ENCODE measurements at regions not wholly inside any gene's neighbourhood (a gene's known extent, or its start where the extent isn't known, plus 50 kb on each side); places are given as distances from the start of the nearest gene placed in this dataset.
"Not testable (repeated sequence)": the region's sequence is repeated elsewhere in the genome, so short reads cannot be mapped to it uniquely, and the experiment has no call there.

DNA sequence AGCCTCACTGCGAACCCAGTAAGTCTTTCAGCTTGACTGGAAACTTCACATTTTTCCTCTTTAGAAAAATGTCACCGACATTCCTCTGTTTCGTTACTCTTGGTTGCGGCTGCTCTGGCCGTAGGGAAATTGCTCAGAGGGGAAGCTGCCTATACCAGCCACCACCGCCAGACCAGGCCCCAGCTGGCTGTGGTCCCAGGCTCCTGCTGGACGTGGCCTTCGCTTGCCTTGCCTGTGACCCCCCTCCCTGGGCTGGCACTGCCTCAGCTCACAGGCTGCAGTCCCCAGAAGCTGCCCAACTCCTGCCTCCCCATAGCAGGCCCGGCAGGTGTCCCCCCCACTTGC lies 197.8 kb downstream of the MN1 start:
- ATAC-seq (ENCODE audit: low FRiP score) (no peak), DNase-seq (ENCODE audit: low spot score) (no peak)
- no peak for TF ChIP-seq CTCF (IDR thresholded peaks at IDR 0.05)

DNA sequence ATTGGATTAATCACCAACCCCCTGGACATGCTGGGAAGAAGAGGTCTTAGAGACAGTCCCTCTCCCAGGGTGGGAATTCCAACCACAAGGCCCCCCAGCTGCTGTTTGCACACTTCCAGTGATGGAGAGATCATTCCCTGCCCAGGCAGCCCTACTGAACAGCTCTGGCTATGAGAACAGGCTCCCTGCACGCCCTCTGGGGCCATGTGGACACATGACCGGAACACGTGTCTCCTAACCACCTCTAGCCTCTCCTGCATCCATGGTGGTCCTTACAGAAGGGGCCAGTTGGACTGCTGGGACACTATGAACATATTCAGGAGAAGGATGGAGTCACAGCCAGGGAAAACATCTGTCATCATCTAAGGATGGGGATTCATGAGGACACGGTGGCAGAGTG lies 196.2 kb downstream of the MN1 start:
- DNase-seq (ENCODE audit: low spot score) (no peak), ATAC-seq (ENCODE audit: low FRiP score) (no peak)
- TF ChIP-seq CTCF (IDR thresholded peaks at IDR 0.05), result no peak

GRCh38 chr22:27607750-27608149 lies 193.8 kb downstream of the MN1 start:
- not testable (repeated sequence) for ATAC-seq (ENCODE audit: low FRiP score)

GRCh38 chr22:27609451-27609888 lies 192.1 kb downstream of the MN1 start:
- DNase-seq (ENCODE audit: low spot score), result no peak
- no peak for ATAC-seq (ENCODE audit: low FRiP score)
- no peak for TF ChIP-seq CTCF (IDR thresholded peaks at IDR 0.05)

More at GRCh38 chr22:27607750-27608149, 193.8 kb downstream of the MN1 start:
- DNase-seq (ENCODE audit: low spot score), result not testable (repeated sequence)

- DNase-seq (ENCODE audit: low spot score); ATAC-seq (ENCODE audit: low FRiP score): not testable (repeated sequence)
Measured at GRCh38 chr22:27610164-27610563, 191.4 kb downstream of the MN1 start.

- ATAC-seq (ENCODE audit: low FRiP score) (no peak), DNase-seq (ENCODE audit: low spot score) (no peak)
- no peak for TF ChIP-seq CTCF (IDR thresholded peaks at IDR 0.05)
Measured at GRCh38 chr22:27610863-27611786, 190.4 kb downstream of the MN1 start.

- ATAC-seq (ENCODE audit: low FRiP score) (no peak), DNase-seq (ENCODE audit: low spot score) (no peak)
- TF ChIP-seq CTCF (IDR thresholded peaks at IDR 0.05), result no peak
Measured at GRCh38 chr22:27612115-27612514, 189.4 kb downstream of the MN1 start.
